ENCODE measurements at regions not wholly inside any gene's neighbourhood (a gene's known extent, or its start where the extent isn't known, plus 50 kb on each side); places are given as distances from the start of the nearest gene placed in this dataset.

- Mint-ChIP-seq H3K36me3 (ENCODE audit: low read depth) (no peaks in the 10 kb centered on the region), H3K9me3 (peaks cover 13% of the 10 kb centered on the region), H3K4me3 (no peak overlapping the region), H3K4me1 (no peaks in the 10 kb centered on the region), H3K27me3 (ENCODE audit: low read depth) (no peaks in the 10 kb centered on the region), H3K27ac (no peak overlapping the region)
- no peak for TF ChIP-seq CTCF (IDR thresholded peaks at IDR 0.05; ENCODE audit: unreplicated experiment in 3 of 3)
Observed at GRCh38 chr6:156319707-156320106, 457.5 kb upstream of the ARID1B start.

GRCh38 chr6:156316583-156317125 is 460.5 kb upstream of the ARID1B start:
- H3K36me3 Mint-ChIP-seq (ENCODE audit: low read depth), result no peaks in the 10 kb centered on the region
- H3K9me3 Mint-ChIP-seq, result no peaks in the 10 kb centered on the region
- H3K27ac Mint-ChIP-seq, result no peak overlapping the region
- peaks cover 4% of the 10 kb centered on the region for H3K27me3 Mint-ChIP-seq (ENCODE audit: low read depth)
- no peak overlapping the region for H3K4me3 Mint-ChIP-seq
- H3K4me1 Mint-ChIP-seq, result no peaks in the 10 kb centered on the region
- no peak for TF ChIP-seq CTCF (IDR thresholded peaks at IDR 0.05; ENCODE audit: unreplicated experiment in 3 of 3)

DNA sequence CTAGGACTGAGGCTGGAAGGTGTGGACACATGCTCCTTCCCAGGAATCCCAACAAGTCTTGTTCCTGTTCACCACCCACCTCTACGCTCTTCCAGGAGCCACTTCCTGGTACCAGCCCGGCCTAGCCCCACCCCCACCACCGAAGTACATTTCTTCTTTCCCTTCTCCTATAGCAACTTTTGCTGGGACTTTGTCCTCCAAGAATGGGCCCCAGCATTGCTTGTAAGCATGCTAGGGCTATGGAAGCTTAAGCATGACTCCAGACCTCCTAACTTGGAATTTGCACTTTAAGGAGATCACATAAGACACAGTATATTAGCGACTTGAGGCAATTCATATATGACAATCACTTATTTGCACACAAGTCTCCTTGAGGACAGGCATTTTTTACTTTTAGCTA is 462.0 kb upstream of the ARID1B start:
- Mint-ChIP-seq H3K27ac (no peak overlapping the region), H3K9me3 (no peaks in the 10 kb centered on the region), H3K4me3 (no peak overlapping the region), H3K27me3 (ENCODE audit: low read depth) (peaks cover 4% of the 10 kb centered on the region), H3K4me1 (no peaks in the 10 kb centered on the region), H3K36me3 (ENCODE audit: low read depth) (no peaks in the 10 kb centered on the region)
- no peak for TF ChIP-seq CTCF (IDR thresholded peaks at IDR 0.05; ENCODE audit: unreplicated experiment in 3 of 3)

- no peak overlapping the region for H3K27ac Mint-ChIP-seq
- no peaks in the 10 kb centered on the region for H3K9me3 Mint-ChIP-seq
- H3K27me3 Mint-ChIP-seq (ENCODE audit: low read depth), result peaks cover 4% of the 10 kb centered on the region
- H3K4me3 Mint-ChIP-seq, result no peak overlapping the region
- H3K4me1 Mint-ChIP-seq, result no peaks in the 10 kb centered on the region
- H3K36me3 Mint-ChIP-seq (ENCODE audit: low read depth), result no peaks in the 10 kb centered on the region
- no peak for TF ChIP-seq CTCF (IDR thresholded peaks at IDR 0.05; ENCODE audit: unreplicated experiment in 3 of 3)
Observed at GRCh38 chr6:156313037-156313436, 464.1 kb upstream of the ARID1B start.

- H3K27me3 Mint-ChIP-seq (ENCODE audit: low read depth), result peaks cover 4% of the 10 kb centered on the region
Observed at GRCh38 chr6:156311291-156311690, 465.9 kb upstream of the ARID1B start.

More at GRCh38 chr6:156311291-156311690, 465.9 kb upstream of the ARID1B start:
- no peaks in the 10 kb centered on the region for H3K9me3 Mint-ChIP-seq
- no peaks in the 10 kb centered on the region for H3K4me1 Mint-ChIP-seq
- no peak overlapping the region for H3K27ac Mint-ChIP-seq
- no peak for TF ChIP-seq CTCF (IDR thresholded peaks at IDR 0.05; ENCODE audit: unreplicated experiment in 3 of 3)
- H3K36me3 Mint-ChIP-seq (ENCODE audit: low read depth), result no peaks in the 10 kb centered on the region
- H3K4me3 Mint-ChIP-seq, result no peak overlapping the region
